ENCODE measurements at regions not wholly inside any gene's neighbourhood (a gene's known extent, or its start where the extent isn't known, plus 50 kb on each side); places are given as distances from the start of the nearest gene placed in this dataset.

- no peak for TF ChIP-seq CTCF (conservative IDR thresholded peaks at IDR 0.05)
- no peak for TF ChIP-seq ZFX (IDR thresholded peaks at IDR 0.05)
Observed at GRCh38 chr18:60010984-60011383, 111.2 kb downstream of the PMAIP1 start.

Measured in C4-2B (cell line).